ENCODE measurements at regions not wholly inside any gene's neighbourhood (a gene's known extent, or its start where the extent isn't known, plus 50 kb on each side); places are given as distances from the start of the nearest gene placed in this dataset.

DNA sequence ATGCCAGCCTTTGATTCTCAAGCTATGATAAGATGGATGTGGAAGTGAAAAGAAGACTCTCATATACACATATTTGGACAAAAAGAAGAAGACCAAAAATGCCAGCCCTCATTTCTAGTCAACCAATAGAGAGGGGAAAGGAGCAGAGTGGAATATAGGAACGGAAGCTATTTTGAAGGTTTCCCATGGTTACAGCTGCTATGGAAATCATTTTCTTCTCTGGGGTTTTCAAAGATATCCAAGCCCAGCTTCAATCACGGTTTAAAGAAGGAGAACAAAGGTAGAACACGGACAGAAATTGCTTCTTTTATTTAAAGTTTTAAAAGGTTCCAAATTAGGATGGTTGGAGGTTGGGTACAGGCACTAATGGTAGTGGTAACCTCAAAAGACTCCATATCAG lies 181.0 kb upstream of the PRICKLE2 start:
- in situ Hi-C loops (cut with MboI) (no loop called here), intact Hi-C loops (cut with micrococcal nuclease) (no loop called here)
- POLR2A ChIA-PET = interaction anchor here (0.5 to 0.8 kb wide), 2 partner anchors 238 to 1035 kb away, joined by 3 read pairs; no protein-coding TSS in a partner anchor
- H3K27ac ChIP-seq (ENCODE audit: extremely low read depth, low read depth, low read length) = no peak overlapping the region
- no peaks in the 10 kb centered on the region for H3K4me1 ChIP-seq (replicated peaks in 1 of 2; ENCODE audit: control insufficient read depth in 2 of 2, insufficient read depth in 2 of 2, low read length in 2 of 2)
- DNase-seq (ENCODE audit: extremely low read depth in 1 of 4, low spot score in 3 of 4) = no peak
- H2AFZ ChIP-seq (ENCODE audit: low read depth, low read length) = no peak overlapping the region
- no peak for FAIRE-seq
- CTCF ChIA-PET (ENCODE audit: low intra/inter-chr PET ratio) = no interaction called here
- H3K4me3 ChIP-seq = no peak overlapping the region
- no peaks in the 10 kb centered on the region for H4K20me1 ChIP-seq (replicated peaks; ENCODE audit: control insufficient read depth, insufficient read depth, low read length)
- H3K27me3 ChIP-seq (ENCODE audit: control insufficient read depth in 2 of 2, insufficient read depth in 2 of 2, low read length in 2 of 2) = no peaks in the 10 kb centered on the region
- H3K9ac ChIP-seq (ENCODE audit: insufficient read depth in 1 of 2, low read depth in 2 of 2, low read length in 2 of 2) = no peak overlapping the region
- WGBS (ENCODE audit: insufficient coverage, low coverage, missing lambda C conversion rate) = 0% methylated on average over 3 of the region's 3 CpGs
- H3K4me2 ChIP-seq (ENCODE audit: insufficient read depth, low read length) = no peak overlapping the region
- no peaks in the 10 kb centered on the region for H3K36me3 ChIP-seq (ENCODE audit: control insufficient read depth, insufficient read depth, low read length)
- no peaks in the 10 kb centered on the region for H3K9me3 ChIP-seq (replicated peaks; ENCODE audit: control insufficient read depth, insufficient read depth, low read depth, low read length)
- H3K79me2 ChIP-seq (ENCODE audit: control insufficient read depth, insufficient read depth, low read length) = no peaks in the 10 kb centered on the region
- no peak for ATAC-seq
- no TSS peak for BruUV-seq (replicated peaks)
- H3K9me1 ChIP-seq (ENCODE audit: control insufficient read depth, insufficient read depth, low read length) = no peaks in the 10 kb centered on the region
- TF ChIP-seq ZNF76 (CRISPR knock-in tag; IDR thresholded peaks at IDR 0.05; ENCODE audit: borderline replicate concordance) = no peak

GRCh38 chr3:64405211-64405835 lies 180.1 kb upstream of the PRICKLE2 start:
- no peak for FAIRE-seq
- TF ChIP-seq ZNF512 (tag; IDR thresholded peaks at IDR 0.05) (no peak), ZNF280B (CRISPR knock-in tag; IDR thresholded peaks at IDR 0.05) (no peak), YBX1 (IDR thresholded peaks at IDR 0.05) (no peak), BRD4 (IDR thresholded peaks at IDR 0.05) (no peak), ARNT (IDR thresholded peaks at IDR 0.05) (no peak), ZBTB1 (CRISPR knock-in tag; IDR thresholded peaks at IDR 0.05; ENCODE audit: borderline replicate concordance, low read depth) (no peak)
- TF ChIP-seq, protein P1, sequence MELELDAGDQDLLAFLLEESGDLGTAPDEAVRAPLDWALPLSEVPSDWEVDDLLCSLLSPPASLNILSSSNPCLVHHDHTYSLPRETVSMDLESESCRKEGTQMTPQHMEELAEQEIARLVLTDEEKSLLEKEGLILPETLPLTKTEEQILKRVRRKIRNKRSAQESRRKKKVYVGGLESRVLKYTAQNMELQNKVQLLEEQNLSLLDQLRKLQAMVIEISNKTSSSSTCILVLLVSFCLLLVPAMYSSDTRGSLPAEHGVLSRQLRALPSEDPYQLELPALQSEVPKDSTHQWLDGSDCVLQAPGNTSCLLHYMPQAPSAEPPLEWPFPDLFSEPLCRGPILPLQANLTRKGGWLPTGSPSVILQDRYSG (tag; conservative IDR thresholded peaks at IDR 0.05; ENCODE audit: low read depth) = no peak
- TF ChIP-seq, protein P2, sequence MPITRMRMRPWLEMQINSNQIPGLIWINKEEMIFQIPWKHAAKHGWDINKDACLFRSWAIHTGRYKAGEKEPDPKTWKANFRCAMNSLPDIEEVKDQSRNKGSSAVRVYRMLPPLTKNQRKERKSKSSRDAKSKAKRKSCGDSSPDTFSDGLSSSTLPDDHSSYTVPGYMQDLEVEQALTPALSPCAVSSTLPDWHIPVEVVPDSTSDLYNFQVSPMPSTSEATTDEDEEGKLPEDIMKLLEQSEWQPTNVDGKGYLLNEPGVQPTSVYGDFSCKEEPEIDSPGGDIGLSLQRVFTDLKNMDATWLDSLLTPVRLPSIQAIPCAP (CRISPR knock-in tag; IDR thresholded peaks at IDR 0.05; ENCODE audit: borderline replicate concordance) = no peak

More at GRCh38 chr3:64405211-64405835, 180.1 kb upstream of the PRICKLE2 start:
- in situ Hi-C loops (cut with MboI) (no loop called here), intact Hi-C loops (cut with micrococcal nuclease) (no loop called here)
- Histone ChIP-seq H3K36me3 (ENCODE audit: control insufficient read depth, insufficient read depth, low read length) (no peaks in the 10 kb centered on the region), H2AFZ (ENCODE audit: low read depth, low read length) (no peak overlapping the region), H3K4me2 (ENCODE audit: insufficient read depth, low read length) (no peak overlapping the region), H3K4me1 (replicated peaks in 1 of 2; ENCODE audit: control insufficient read depth in 2 of 2, insufficient read depth in 2 of 2, low read length in 2 of 2) (no peaks in the 10 kb centered on the region), H3K27ac (ENCODE audit: extremely low read depth, low read depth, low read length) (no peak overlapping the region), H3K27me3 (ENCODE audit: control insufficient read depth in 2 of 2, insufficient read depth in 2 of 2, low read length in 2 of 2) (no peaks in the 10 kb centered on the region), H3K79me2 (ENCODE audit: control insufficient read depth, insufficient read depth, low read length) (no peaks in the 10 kb centered on the region), H3K9ac (ENCODE audit: insufficient read depth in 1 of 2, low read depth in 2 of 2, low read length in 2 of 2) (no peak overlapping the region), H3K9me3 (replicated peaks; ENCODE audit: control insufficient read depth, insufficient read depth, low read depth, low read length) (no peaks in the 10 kb centered on the region), H3K9me1 (ENCODE audit: control insufficient read depth, insufficient read depth, low read length) (no peaks in the 10 kb centered on the region), H3K4me3 (no peak overlapping the region), H4K20me1 (replicated peaks; ENCODE audit: control insufficient read depth, insufficient read depth, low read length) (no peaks in the 10 kb centered on the region)
- WGBS (ENCODE audit: insufficient coverage, low coverage, missing lambda C conversion rate) = no CpG with 5 or more reads among the region's 1 CpG
- ChIA-PET POLR2A (no interaction called here), CTCF (ENCODE audit: low intra/inter-chr PET ratio) (no interaction called here)
- ATAC-seq = no peak
- DNase-seq (ENCODE audit: extremely low read depth in 1 of 4, low spot score in 3 of 4) = no peak
- BruUV-seq (replicated peaks) = no TSS peak
